HG03457 (cell line): ENCODE measurements at regions not wholly inside any gene's neighbourhood (a gene's known extent, or its start where the extent isn't known, plus 50 kb on each side); places are given as distances from the start of the nearest gene placed in this dataset.

Experiments
- ATAC-seq: cut with Tn5 transposase; IDR thresholded peaks from one replicate; pipeline ENCODE4 v1.9.1; 2021; ENCODE audit warnings: moderate number of reproducible peaks; ENCODE audit not compliant: unreplicated experiment

GRCh38 chr2:120849278-120849677, 113.6 kb downstream of the GLI2 start:
- ATAC-seq, result no peak

GRCh38 chr2:120850551-120850950, 114.9 kb downstream of the GLI2 start:
- ATAC-seq, result no peak

- no peak for ATAC-seq
Observed at GRCh38 chr2:120851116-120851773, 115.6 kb downstream of the GLI2 start.

- ATAC-seq, result no peak
Observed at GRCh38 chr2:120852200-120852815, 116.6 kb downstream of the GLI2 start.

GRCh38 chr2:120853306-120854013, 117.8 kb downstream of the GLI2 start:
- ATAC-seq, result no peak

- no peak for ATAC-seq
Observed at GRCh38 chr2:120854014-120854620, 118.4 kb downstream of the GLI2 start.

GRCh38 chr2:120854766-120855530, 119.3 kb downstream of the GLI2 start:
- no peak for ATAC-seq

- ATAC-seq, result no peak
Observed at GRCh38 chr2:120855855-120856405, 120.3 kb downstream of the GLI2 start.

GRCh38 chr2:120856421-120856862, 120.8 kb downstream of the GLI2 start:
- ATAC-seq, result no peak

GRCh38 chr2:120857422-120857821, 121.8 kb downstream of the GLI2 start:
- ATAC-seq, result no peak

- no peak for ATAC-seq
Observed at GRCh38 chr2:120857931-120858330, 122.3 kb downstream of the GLI2 start.

GRCh38 chr2:120858361-120859106, 122.9 kb downstream of the GLI2 start:
- ATAC-seq, result no peak

- ATAC-seq, result no peak
Observed at GRCh38 chr2:120859128-120859527, 123.5 kb downstream of the GLI2 start.

GRCh38 chr2:120859814-120860578, 124.3 kb downstream of the GLI2 start:
- ATAC-seq, result no peak

GRCh38 chr2:120860579-120860922, 124.9 kb downstream of the GLI2 start:
- no peak for ATAC-seq

GRCh38 chr2:120861191-120861575, 125.5 kb downstream of the GLI2 start:
- ATAC-seq, result no peak

GRCh38 chr2:120861576-120862191, 126.0 kb downstream of the GLI2 start:
- ATAC-seq, result no peak

- no peak for ATAC-seq
Observed at GRCh38 chr2:120862201-120863060, 126.8 kb downstream of the GLI2 start.
